ENCODE measurements at regions not wholly inside any gene's neighbourhood (a gene's known extent, or its start where the extent isn't known, plus 50 kb on each side); places are given as distances from the start of the nearest gene placed in this dataset.

- WGBS = 59% methylated on average over 6 of the region's 6 CpGs
- DNase-seq (ENCODE audit: low spot score) = no peak
- TF ChIP-seq CTCF (IDR thresholded peaks at IDR 0.05) = no peak
- Histone ChIP-seq H3K4me1 (replicated peaks) (no peaks in the 10 kb centered on the region), H3K9me3 (no peaks in the 10 kb centered on the region), H3K36me3 (no peaks in the 10 kb centered on the region), H3K27me3 (replicated peaks; ENCODE audit: insufficient read depth) (no peaks in the 10 kb centered on the region), H3K4me3 (no peak overlapping the region), H3K27ac (no peak overlapping the region)
- intact Hi-C loops (cut with DNase I) = no loop called here
Measured at GRCh38 chr9:18233776-18234445, 240.0 kb upstream of the ADAMTSL1 start.

- 95% methylated on average over 6 of the region's 6 CpGs for WGBS
- no peak for DNase-seq (ENCODE audit: low spot score)
- intact Hi-C loops (cut with DNase I) = no loop called here
- H3K4me3 ChIP-seq = no peak overlapping the region
- no peaks in the 10 kb centered on the region for H3K36me3 ChIP-seq
- H3K27me3 ChIP-seq (replicated peaks; ENCODE audit: insufficient read depth) = no peaks in the 10 kb centered on the region
- no peaks in the 10 kb centered on the region for H3K4me1 ChIP-seq (replicated peaks)
- no peaks in the 10 kb centered on the region for H3K9me3 ChIP-seq
- no peak for TF ChIP-seq POLR2A (IDR thresholded peaks at IDR 0.05)
- no peak for TF ChIP-seq POLR2AphosphoS5 (IDR thresholded peaks at IDR 0.05)
- no peak for TF ChIP-seq CTCF (IDR thresholded peaks at IDR 0.05)
- H3K27ac ChIP-seq = no peak overlapping the region
Measured at GRCh38 chr9:18235181-18235908, 238.6 kb upstream of the ADAMTSL1 start.

GRCh38 chr9:18236336-18236735 is 237.6 kb upstream of the ADAMTSL1 start:
- no peaks in the 10 kb centered on the region for H3K4me1 ChIP-seq (replicated peaks)
- no peak for DNase-seq (ENCODE audit: low spot score)
- intact Hi-C loops (cut with DNase I) = no loop called here
- H3K36me3 ChIP-seq = no peaks in the 10 kb centered on the region
- WGBS = 95% methylated on average over 3 of the region's 3 CpGs
- H3K9me3 ChIP-seq = no peaks in the 10 kb centered on the region
- TF ChIP-seq POLR2AphosphoS5 (IDR thresholded peaks at IDR 0.05) = no peak
- no peak for TF ChIP-seq CTCF (IDR thresholded peaks at IDR 0.05)
- TF ChIP-seq POLR2A (IDR thresholded peaks at IDR 0.05) = no peak
- H3K27me3 ChIP-seq (replicated peaks; ENCODE audit: insufficient read depth) = no peaks in the 10 kb centered on the region
- H3K4me3 ChIP-seq = no peak overlapping the region
- no peak overlapping the region for H3K27ac ChIP-seq

- TF ChIP-seq CTCF (IDR thresholded peaks at IDR 0.05) = no peak
- TF ChIP-seq POLR2A (IDR thresholded peaks at IDR 0.05) = no peak
- no peak for TF ChIP-seq POLR2AphosphoS5 (IDR thresholded peaks at IDR 0.05)
- no peaks in the 10 kb centered on the region for H3K36me3 ChIP-seq
- DNase-seq (ENCODE audit: low spot score) = no peak
- no peaks in the 10 kb centered on the region for H3K9me3 ChIP-seq
- H3K4me3 ChIP-seq = no peak overlapping the region
- intact Hi-C loops (cut with DNase I) = no loop called here
- H3K27ac ChIP-seq = no peak overlapping the region
- H3K27me3 ChIP-seq (replicated peaks; ENCODE audit: insufficient read depth) = no peaks in the 10 kb centered on the region
- no peaks in the 10 kb centered on the region for H3K4me1 ChIP-seq (replicated peaks)
- 83% methylated on average over 3 of the region's 3 CpGs for WGBS
Measured at GRCh38 chr9:18237776-18238175, 236.2 kb upstream of the ADAMTSL1 start.

- TF ChIP-seq POLR2AphosphoS5 (IDR thresholded peaks at IDR 0.05) (no peak), CTCF (IDR thresholded peaks at IDR 0.05) (no peak), POLR2A (IDR thresholded peaks at IDR 0.05) (no peak)
- no peaks in the 10 kb centered on the region for H3K4me1 ChIP-seq (replicated peaks)
- no peaks in the 10 kb centered on the region for H3K36me3 ChIP-seq
- no peaks in the 10 kb centered on the region for H3K9me3 ChIP-seq
- 56% methylated on average over 2 of the region's 2 CpGs for WGBS
- no peak overlapping the region for H3K4me3 ChIP-seq
- no peak for DNase-seq (ENCODE audit: low spot score)
- no peak overlapping the region for H3K27ac ChIP-seq
- intact Hi-C loops (cut with DNase I) = no loop called here
- H3K27me3 ChIP-seq (replicated peaks; ENCODE audit: insufficient read depth) = no peaks in the 10 kb centered on the region
Measured at GRCh38 chr9:18238254-18238653, 235.7 kb upstream of the ADAMTSL1 start.

Data from prostate gland (tissue), 2 donors.